HG03521 (cell line): ENCODE measurements at regions not wholly inside any gene's neighbourhood (a gene's known extent, or its start where the extent isn't known, plus 50 kb on each side); places are given as distances from the start of the nearest gene placed in this dataset.

Experiments
- ATAC-seq: cut with Tn5 transposase; IDR thresholded peaks from one replicate; pipeline ENCODE4 v1.9.1; 2021; ENCODE audit warnings: mild to moderate bottlenecking, moderate library complexity; ENCODE audit not compliant: unreplicated experiment

- no peak for ATAC-seq
These were observed 356.7 kb upstream of the GATB start for GRCh38 chr4:152117520-152117919.

DNA sequence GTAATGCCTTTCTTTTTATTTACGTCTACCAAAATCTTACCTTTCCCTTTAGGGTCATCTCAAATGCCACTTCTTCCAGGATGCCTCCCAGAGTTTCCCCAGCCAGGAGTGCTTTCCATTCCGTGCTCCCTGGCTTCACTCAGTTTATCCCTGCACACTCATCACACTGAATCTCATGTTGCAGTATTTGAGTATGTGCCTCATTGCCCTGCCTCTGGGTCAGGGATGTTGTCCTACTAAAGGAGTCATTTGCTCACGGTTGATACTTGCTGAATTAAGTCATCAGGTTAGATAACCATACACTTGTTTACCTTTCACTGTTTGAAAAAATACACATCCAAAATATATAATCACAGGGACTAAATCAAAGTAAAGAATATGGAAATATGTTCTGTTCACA, 356.2 kb upstream of the GATB start:
- ATAC-seq, result no peak

- no peak for ATAC-seq
These were observed 355.0 kb upstream of the GATB start for GRCh38 chr4:152115794-152116193.

GRCh38 chr4:152115118-152115517, 354.3 kb upstream of the GATB start:
- no peak for ATAC-seq

- ATAC-seq, result no peak
These were observed 353.8 kb upstream of the GATB start for GRCh38 chr4:152114562-152114961.

DNA sequence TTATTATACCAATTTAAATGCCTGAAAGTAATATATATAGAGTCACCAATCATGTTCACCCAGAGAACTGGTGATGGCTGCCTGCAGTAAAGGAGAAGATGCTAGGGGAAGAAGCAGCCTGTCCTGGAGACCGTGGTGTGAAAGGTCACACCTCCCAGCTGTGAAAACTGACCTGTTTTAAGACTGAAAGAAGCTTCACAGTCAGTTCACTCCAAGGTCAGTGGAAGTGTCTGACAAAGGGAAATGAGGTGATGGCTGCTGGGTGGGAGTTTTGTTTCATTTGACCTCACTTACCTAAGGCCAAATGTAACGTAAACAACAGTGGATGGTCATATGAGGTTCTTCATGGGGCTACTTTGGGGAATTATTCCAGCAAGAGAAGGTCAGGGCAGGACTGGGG, 352.1 kb upstream of the GATB start:
- peak; percentile 60 for ATAC-seq

GRCh38 chr4:152112190-152112589, 351.4 kb upstream of the GATB start:
- ATAC-seq, result no peak

- ATAC-seq, result no peak
These were observed 350.0 kb upstream of the GATB start for GRCh38 chr4:152110780-152111179.

GRCh38 chr4:152109531-152110509, 349.0 kb upstream of the GATB start:
- ATAC-seq, result no peak

DNA sequence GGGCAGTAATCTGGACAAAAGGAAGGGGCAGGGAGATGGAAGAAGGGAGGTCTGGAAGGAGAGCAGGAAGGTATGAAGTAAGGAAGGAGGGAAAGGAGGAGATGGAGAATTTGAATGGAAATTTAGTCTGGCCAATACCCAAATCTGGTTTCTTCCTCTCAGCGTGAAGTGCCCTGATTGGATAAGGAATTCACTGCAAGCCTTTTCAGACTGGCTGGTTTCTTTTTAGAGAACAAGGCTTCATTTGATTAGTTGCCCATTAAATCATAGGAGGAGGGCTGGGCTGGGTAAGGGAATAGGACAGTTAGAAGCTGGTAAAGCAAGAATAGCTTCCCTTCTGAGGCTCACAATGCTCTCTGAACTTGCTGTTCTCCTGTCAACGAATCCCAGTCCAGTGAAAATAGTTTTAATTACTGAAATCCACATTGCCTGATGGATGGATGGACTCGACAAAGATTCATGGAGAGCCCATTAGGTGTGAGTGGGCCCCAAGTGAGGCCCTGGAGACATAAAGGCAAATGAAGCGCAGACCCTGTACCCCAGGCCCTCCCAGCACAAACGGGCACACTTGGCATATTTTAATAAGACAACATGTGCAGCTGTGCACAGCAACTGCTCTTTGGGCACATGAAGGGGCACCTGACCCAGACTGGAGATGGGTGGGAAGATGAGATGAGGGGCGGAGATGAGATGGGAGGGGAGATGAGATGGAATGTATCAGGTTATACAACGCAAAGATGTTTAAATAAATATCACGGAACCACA, 347.1 kb upstream of the GATB start:
- no peak for ATAC-seq

DNA sequence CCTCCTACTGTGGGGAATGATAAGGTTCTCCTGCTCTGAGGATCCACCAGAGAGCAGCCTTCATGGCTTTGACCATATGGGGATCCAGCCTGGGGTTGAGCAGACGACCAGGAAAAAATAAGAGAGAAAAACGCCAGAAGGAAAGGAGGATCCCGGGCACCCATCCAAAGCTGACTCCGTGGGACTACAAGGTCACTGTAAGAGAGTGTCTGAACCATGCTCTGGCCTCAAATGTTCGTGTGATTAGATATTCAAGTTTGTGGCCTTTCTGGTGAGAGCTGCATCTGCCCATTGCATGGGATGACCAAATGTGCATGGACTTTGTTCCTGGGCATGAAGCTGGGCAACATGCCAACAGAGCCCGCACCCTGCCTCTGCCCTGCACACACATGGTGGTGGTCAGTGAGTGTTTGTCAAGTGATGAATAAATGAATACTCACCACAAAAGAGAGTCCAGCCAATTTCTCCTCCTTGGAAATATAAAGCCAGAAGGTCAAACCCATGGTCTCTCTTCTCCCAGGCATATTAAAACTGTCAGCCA, 346.0 kb upstream of the GATB start:
- no peak for ATAC-seq

GRCh38 chr4:152106113-152106763, 345.4 kb upstream of the GATB start:
- no peak for ATAC-seq

- ATAC-seq, result no peak
These were observed 344.1 kb upstream of the GATB start for GRCh38 chr4:152104901-152105357.

DNA sequence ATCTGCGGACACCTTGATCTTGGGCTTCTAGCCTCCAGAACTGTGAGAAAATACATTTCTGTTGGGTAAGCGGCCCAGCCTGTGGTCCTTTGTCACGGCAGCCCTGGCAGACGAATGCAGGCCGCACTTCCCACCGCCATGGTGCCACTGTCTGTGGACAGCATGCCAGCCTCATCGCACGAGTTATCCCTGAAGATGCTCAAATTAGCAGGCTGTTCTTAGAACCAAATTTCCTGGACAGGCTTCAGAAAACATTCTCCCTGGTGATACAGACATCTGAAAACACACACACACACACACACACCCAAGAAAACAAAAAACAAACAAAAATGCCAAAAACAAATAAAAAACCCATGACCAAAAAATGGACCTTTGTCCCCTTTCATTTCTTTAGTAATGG, 343.5 kb upstream of the GATB start:
- ATAC-seq, result no peak

- no peak for ATAC-seq
These were observed 342.5 kb upstream of the GATB start for GRCh38 chr4:152103181-152103901.

GRCh38 chr4:152102436-152103000, 341.7 kb upstream of the GATB start:
- ATAC-seq, result no peak

GRCh38 chr4:152101556-152102435, 341.0 kb upstream of the GATB start:
- ATAC-seq, result no peak

GRCh38 chr4:152100379-152101201, 339.8 kb upstream of the GATB start:
- no peak for ATAC-seq
